HepG2 (cell line): ENCODE measurements at regions not wholly inside any gene's neighbourhood (a gene's known extent, or its start where the extent isn't known, plus 50 kb on each side); places are given as distances from the start of the nearest gene placed in this dataset.

ENCODE experiments used
- ATAC-seq: fragments of 200-7000 bp; cut with Tn5 transposase; 3 replicates; pipeline ENCODE4 v1.9.1; 2020; ENCODE audit warnings: mild to moderate bottlenecking, moderate library complexity
- BruUV-seq: library from RNA; stranded (reverse); fragments of 400-500 nt; replicated peaks from 2 replicates; lab custom pipeline; 2021; lab: Mats Ljungman, UMichigan
- CTCF ChIA-PET: fragments of 300-600 bp; formaldehyde crosslinking; extraction: SDS; loops from one replicate; lab custom pipeline; 2021; ENCODE audit warnings: low total read pairs, inconsistent platforms, low intra/inter-chr PET ratio; lab: Yijun Ruan, JAX
- POLR2A ChIA-PET: fragments of 350-600 bp; sonication (Branson Sonifier 250); formaldehyde crosslinking; loops from one replicate; lab custom pipeline; 2020; ENCODE audit warnings: antibody characterized with exemption, inconsistent platforms; lab: Yijun Ruan, JAX
- DNase-seq: peaks from one replicate; pipeline ENCODE4 v3.0.0-alpha.2; 2015; ENCODE audit warnings: low spot score
- FAIRE-seq: peaks from 3 replicates; lab custom pipeline; 2011; peaks lifted over from hg19 to GRCh38; lab: Jason Lieb, UNC
- H2AFZ ChIP-seq: one replicate; pipeline ENCODE4 v1.6.1; 2011; ENCODE audit warnings: low read length, inconsistent platforms
- H3K27ac ChIP-seq: fragments of 300-600 bp; 3 replicates; pipeline ENCODE4 v1.8.0; 2011; ENCODE audit warnings: mixed run types, mild to moderate bottlenecking, mixed read lengths, low read length, inconsistent platforms; ENCODE audit not compliant: insufficient read depth; ENCODE audit errors: extremely low read length
- H3K27me3 ChIP-seq, 2 experiments: fragments of 200-600 bp in 1 of 2; 2 replicates in 1 of 2; 3 replicates in 1 of 2; pipeline versions ENCODE4 v1.6.0 to v1.8.0; 2011; ENCODE audit warnings: low read length in 2 of 2, mild to moderate bottlenecking in 2 of 2, moderate library complexity in 2 of 2, inconsistent platforms in 1 of 2; ENCODE audit not compliant: insufficient read depth in 2 of 2, control insufficient read depth in 1 of 2
- H3K36me3 ChIP-seq, 2 experiments: fragments of 200-600 bp in 1 of 2; replicated peaks in 1 of 2; 2 replicates in 1 of 2; 3 replicates in 1 of 2; pipeline versions ENCODE4 v1.5.1 to v1.8.0; 2011; ENCODE audit warnings: low read length in 2 of 2, inconsistent platforms in 1 of 2; ENCODE audit not compliant: insufficient read depth in 2 of 2, control insufficient read depth in 1 of 2
- H3K4me1 ChIP-seq: 2 replicates; pipeline ENCODE4 v1.5.1; 2012; ENCODE audit warnings: low read length, inconsistent platforms; ENCODE audit not compliant: insufficient read depth
- H3K4me2 ChIP-seq: 2 replicates; pipeline ENCODE4 v1.6.0; 2011; ENCODE audit warnings: low read depth, low read length, inconsistent platforms
- H3K4me3 ChIP-seq, 3 experiments: fragments of 200-600 bp in 1 of 3; sonication (generic), shearing (Covaris generic) in 1 of 3; replicated peaks in 1 of 3; 2 replicates each; pipeline ENCODE4 v1.5.1; 2011 to 2016; ENCODE audit warnings: low read length in 3 of 3, inconsistent platforms in 2 of 3, low read depth in 2 of 3, mild to moderate bottlenecking in 2 of 3, control low read depth in 1 of 3, mixed read lengths in 1 of 3; ENCODE audit not compliant: insufficient read depth in 1 of 3
- H3K79me2 ChIP-seq: one replicate; pipeline ENCODE4 v1.6.1; 2011; ENCODE audit warnings: low read length, inconsistent platforms; ENCODE audit not compliant: insufficient read depth
- H3K9ac ChIP-seq: 2 replicates; pipeline ENCODE4 v1.6.0; 2011; ENCODE audit warnings: mild to moderate bottlenecking, low read depth, low read length, inconsistent platforms; ENCODE audit not compliant: insufficient read depth
- H3K9me3 ChIP-seq: 2 replicates; pipeline ENCODE4 v1.5.1; 2012; ENCODE audit warnings: mild to moderate bottlenecking, low read length
- H4K20me1 ChIP-seq: 2 replicates; pipeline ENCODE4 v1.6.0; 2011; ENCODE audit warnings: inconsistent platforms, mild to moderate bottlenecking, low read length, moderate library complexity; ENCODE audit not compliant: insufficient read depth
- ATRX ChIP-seq: sonication (generic); formaldehyde crosslinking; IDR thresholded peaks from 2 replicates; pipeline ENCODE4 v1.4.0; 2020; ENCODE audit warnings: missing genetic modification reagents, borderline replicate concordance
- CENPT ChIP-seq: sonication (generic); formaldehyde crosslinking; IDR thresholded peaks from 2 replicates; pipeline ENCODE4 v1.8.0; 2022; ENCODE audit warnings: low read depth, mild to moderate bottlenecking, moderate library complexity, missing genetic modification reagents
- FOXK2 ChIP-seq: fragments of 450-650 bp; IDR thresholded peaks from 2 replicates; pipeline ENCODE4 v1.6.1; 2016
- IKZF1 ChIP-seq: fragments of 450-650 bp; IDR thresholded peaks from 2 replicates; pipeline ENCODE4 v1.7.1; 2016
- MED1 ChIP-seq: sonication (generic); formaldehyde crosslinking; IDR thresholded peaks from 2 replicates; pipeline ENCODE4 v1.4.0; 2020; ENCODE audit warnings: missing genetic modification reagents
- RAD51 ChIP-seq: fragments of 450-650 bp; IDR thresholded peaks from 2 replicates; pipeline ENCODE4 v1.6.1; 2016; ENCODE audit warnings: borderline replicate concordance
- REPIN1 ChIP-seq: sonication (generic); formaldehyde crosslinking; IDR thresholded peaks from 2 replicates; pipeline ENCODE4 v1.8.0; 2022; ENCODE audit warnings: missing genetic modification reagents, low read depth, mild to moderate bottlenecking, borderline replicate concordance
- SOX5 ChIP-seq: IDR thresholded peaks from 2 replicates; pipeline ENCODE4 v1.6.1; 2016; ENCODE audit warnings: borderline replicate concordance
- ZFP36L2 ChIP-seq: sonication (generic); formaldehyde crosslinking; IDR thresholded peaks from 2 replicates; pipeline ENCODE4 v1.4.0; 2020; ENCODE audit warnings: missing genetic modification reagents
- ZNF253 ChIP-seq: sonication (generic); formaldehyde crosslinking; IDR thresholded peaks from 2 replicates; pipeline ENCODE4 v1.8.0; 2022; ENCODE audit warnings: mild to moderate bottlenecking, missing genetic modification reagents, borderline replicate concordance
- ZNF484 ChIP-seq: sonication (generic); formaldehyde crosslinking; IDR thresholded peaks from 2 replicates; pipeline ENCODE4 v1.5.1; 2020; ENCODE audit warnings: mild to moderate bottlenecking, low read depth, missing genetic modification reagents, borderline replicate concordance
- ZNF597 ChIP-seq: sonication (generic); formaldehyde crosslinking; IDR thresholded peaks from 2 replicates; pipeline ENCODE4 v1.5.0; 2020; ENCODE audit warnings: missing genetic modification reagents
- ZNF777 ChIP-seq: sonication (generic); formaldehyde crosslinking; IDR thresholded peaks from 2 replicates; pipeline ENCODE4 v1.4.0; 2020; ENCODE audit warnings: missing genetic modification reagents
- WGBS: methylation state at CpG from one replicate; pipeline ENCODE4 v1.1.6; 2017; ENCODE audit warnings: low lambda C conversion rate; 5-methylcytosine and 5-hydroxymethylcytosine counted together
- in situ Hi-C: cut with HindIII; loops from 2 replicates; pipeline ENCODE4 v1.10.0; 2017; ENCODE audit warnings: low pct_unique_long_range_greater_than_20kb; ENCODE audit not compliant: extremely low pct_ligation_motif_present
- intact Hi-C: fragments of 100-400 bp; cut with micrococcal nuclease; formaldehyde crosslinking; loops from one replicate; pipeline ENCODE4 v1.10.0; 2022; ENCODE audit not compliant: unreplicated experiment
- TF ChIP-seq, protein P1 (sequence below): sonication (generic); formaldehyde crosslinking; IDR thresholded peaks from 2 replicates; pipeline ENCODE4 v1.5.0; 2020; ENCODE audit warnings: missing genetic modification reagents, mild to moderate bottlenecking, borderline replicate concordance

- intact Hi-C loops: no loop called here
- H3K27ac ChIP-seq: no peak overlapping the region
- ATAC-seq: no peak
- BruUV-seq: no TSS peak
- no peak overlapping the region for H3K9ac ChIP-seq
- H4K20me1 ChIP-seq: peaks cover 5% of the 10 kb centered on the region; the same call in 1 of the 2 replicates
- H3K9me3 ChIP-seq: no peaks in the 10 kb centered on the region
- TF ChIP-seq ZNF253 (CRISPR knock-in tag) (no peak), FOXK2 (no peak), ZNF777 (CRISPR knock-in tag) (no peak), SOX5 (CRISPR knock-in tag) (no peak), ZFP36L2 (CRISPR knock-in tag) (no peak), MED1 (CRISPR knock-in tag) (no peak), IKZF1 (no peak), ZNF484 (CRISPR knock-in tag) (no peak), RAD51 (no peak), CENPT (CRISPR knock-in tag) (no peak), ZNF597 (CRISPR knock-in tag) (no peak), REPIN1 (no peak), ATRX (no peak)
- TF ChIP-seq, protein P1, sequence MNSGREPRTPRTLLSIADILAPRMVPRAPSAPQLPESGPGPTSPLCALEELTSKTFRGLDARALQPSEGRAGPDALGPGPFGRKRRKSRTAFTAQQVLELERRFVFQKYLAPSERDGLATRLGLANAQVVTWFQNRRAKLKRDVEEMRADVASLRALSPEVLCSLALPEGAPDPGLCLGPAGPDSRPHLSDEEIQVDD: no peak
- WGBS: no CpG with 5 or more reads among the region's 5 CpGs
- H2AFZ ChIP-seq: no peak overlapping the region
- no peak overlapping the region for H3K4me3 ChIP-seq
- no peak for DNase-seq
- POLR2A ChIA-PET: no interaction called here
- H3K4me2 ChIP-seq: no peak overlapping the region
- no peaks in the 10 kb centered on the region for H3K4me1 ChIP-seq
- in situ Hi-C loops: no loop called here
- FAIRE-seq: no peak
- CTCF ChIA-PET: no interaction called here
- H3K79me2 ChIP-seq: no peaks in the 10 kb centered on the region
- H3K36me3 ChIP-seq: no peaks in the 10 kb centered on the region
- peaks cover 6 to 68% of the 10 kb centered on the region in 2 experiments; a peak in 4 of 5 replicates for H3K27me3 ChIP-seq
Observed at GRCh38 chr4:1523033-1523432, 116.8 kb upstream of the NKX1-1 start.
